Endothelial cell of umbilical vein (primary cell): ENCODE measurements at regions not wholly inside any gene's neighbourhood (a gene's known extent, or its start where the extent isn't known, plus 50 kb on each side); places are given as distances from the start of the nearest gene placed in this dataset.

ENCODE experiments used
- BruUV-seq: library from RNA; stranded (reverse); fragments of 400-500 nt; replicated peaks from 2 replicates; lab custom pipeline; 2021; lab: Mats Ljungman, UMichigan
- CTCF ChIA-PET: fragments of 300-600, 350-600 bp; sonication (Branson Sonifier 250); formaldehyde crosslinking; loops from one replicate; lab custom pipeline; 2021; ENCODE audit warnings: antibody characterized with exemption, inconsistent platforms; lab: Charles Lee
- POLR2A ChIA-PET: fragments of 300-600, 350-600 bp; sonication (Branson Sonifier 250); formaldehyde crosslinking; loops from one replicate; lab custom pipeline; 2021; ENCODE audit warnings: antibody characterized with exemption, inconsistent platforms; lab: Charles Lee
- DNase-seq: peaks from one replicate; pipeline ENCODE4 v3.0.0-alpha.2; 2011; ENCODE audit warnings: low read depth, low spot score
- FAIRE-seq: peaks from 2 replicates; lab custom pipeline; 2011; peaks lifted over from hg19 to GRCh38; lab: Jason Lieb, UNC
- H2AFZ ChIP-seq: 2 replicates; pipeline ENCODE4 v1.6.0; 2012; ENCODE audit warnings: low read depth, low read length, control low read depth, inconsistent platforms
- H3K27ac ChIP-seq: 2 replicates; pipeline ENCODE4 v1.5.1; 2011; ENCODE audit warnings: low read depth, mild to moderate bottlenecking, control low read depth, low read length, moderate library complexity; ENCODE audit not compliant: insufficient read depth
- H3K27me3 ChIP-seq, 2 experiments: 2 replicates each; pipeline versions ENCODE4 v1.6.0 to v1.6.1; 2011; ENCODE audit warnings: low read length in 2 of 2, mixed read lengths in 1 of 2; ENCODE audit not compliant: control insufficient read depth in 2 of 2, insufficient read depth in 2 of 2
- H3K36me3 ChIP-seq, 2 experiments: 2 replicates in 1 of 2; 3 replicates in 1 of 2; pipeline ENCODE4 v1.5.1; 2011; ENCODE audit warnings: low read length in 2 of 2, mild to moderate bottlenecking in 1 of 2, moderate library complexity in 1 of 2; ENCODE audit not compliant: control insufficient read depth in 2 of 2, insufficient read depth in 2 of 2; ENCODE audit errors: extremely low read depth in 1 of 2
- H3K4me1 ChIP-seq: 3 replicates; pipeline ENCODE4 v1.5.1; 2011; ENCODE audit warnings: mild to moderate bottlenecking, low read length; ENCODE audit not compliant: control insufficient read depth, insufficient read depth; ENCODE audit errors: extremely low read depth
- H3K4me2 ChIP-seq: 2 replicates; pipeline ENCODE4 v1.6.1; 2011; ENCODE audit warnings: low read length, control low read depth, mixed read lengths; ENCODE audit not compliant: insufficient read depth
- H3K4me3 ChIP-seq, 3 experiments: fragments of 200-600 bp in 1 of 3; sonication (generic), shearing (Covaris generic) in 1 of 3; replicated peaks in 1 of 3; 2 replicates each; pipeline ENCODE4 v1.5.1; 2011 to 2016; ENCODE audit warnings: control low read depth in 3 of 3, low read length in 3 of 3, mild to moderate bottlenecking in 2 of 3, inconsistent platforms in 1 of 3, low read depth in 1 of 3, moderate library complexity in 1 of 3; ENCODE audit not compliant: insufficient read depth in 1 of 3
- H3K79me2 ChIP-seq: 2 replicates; pipeline ENCODE4 v1.6.0; 2012; ENCODE audit warnings: low read length, inconsistent platforms; ENCODE audit not compliant: control insufficient read depth, insufficient read depth
- H3K9ac ChIP-seq: replicated peaks from 2 replicates; pipeline ENCODE3; 2011; ENCODE audit warnings: low read length, control low read depth; ENCODE audit not compliant: insufficient read depth; ENCODE audit errors: extremely low read depth
- H3K9me1 ChIP-seq: replicated peaks from 3 replicates; pipeline ENCODE4 v1.6.0; 2011; ENCODE audit warnings: mild to moderate bottlenecking, low read length; ENCODE audit not compliant: control insufficient read depth, insufficient read depth; ENCODE audit errors: extremely low read depth
- H3K9me3 ChIP-seq: replicated peaks from 2 replicates; pipeline ENCODE4 v1.5.1; 2012; ENCODE audit warnings: low read length, inconsistent platforms; ENCODE audit not compliant: control insufficient read depth, insufficient read depth
- H4K20me1 ChIP-seq: replicated peaks from 2 replicates; pipeline ENCODE3; 2011; ENCODE audit warnings: mild to moderate bottlenecking, low read length; ENCODE audit not compliant: control insufficient read depth, insufficient read depth; ENCODE audit errors: extremely low read depth
- CTCF ChIP-seq, 2 donors: IDR thresholded peaks; 1 replicate in 1 of 2; 2 replicates in 1 of 2; pipeline ENCODE4 v1.5.1; 2011; ENCODE audit warnings: low read length in 2 of 2, mild to moderate bottlenecking in 2 of 2, moderate library complexity in 2 of 2, control low read depth in 1 of 2, inconsistent platforms in 1 of 2, low read depth in 1 of 2; ENCODE audit not compliant: insufficient read depth in 1 of 2; ENCODE audit errors: extremely low read depth in 1 of 2
- EZH2 ChIP-seq: IDR thresholded peaks from 2 replicates; pipeline ENCODE4 v1.6.1; 2012; ENCODE audit warnings: borderline replicate concordance, low read depth, mild to moderate bottlenecking, moderate library complexity, low read length, inconsistent platforms; ENCODE audit not compliant: severe bottlenecking
- FOS ChIP-seq: IDR thresholded peaks from 2 replicates; pipeline ENCODE4 v1.6.1; 2011; ENCODE audit warnings: mild to moderate bottlenecking, low read length, moderate library complexity, borderline replicate concordance; ENCODE audit not compliant: insufficient read depth
- GATA2 ChIP-seq: IDR thresholded peaks from 2 replicates; pipeline ENCODE4 v1.7.0; 2011; ENCODE audit warnings: low read depth, mild to moderate bottlenecking, moderate library complexity, mixed read lengths, low read length; ENCODE audit not compliant: insufficient read length, insufficient read depth
- JUN ChIP-seq: IDR thresholded peaks from 2 replicates; pipeline ENCODE4 v1.6.1; 2011; ENCODE audit warnings: borderline replicate concordance, low read depth; ENCODE audit not compliant: insufficient read length, insufficient read depth
- MAX ChIP-seq: IDR thresholded peaks from 2 replicates; pipeline ENCODE4 v1.6.1; 2011; ENCODE audit not compliant: insufficient read depth, insufficient read length
- MYC ChIP-seq: IDR thresholded peaks from one replicate; pipeline ENCODE4 v1.6.1; 2011; ENCODE audit warnings: mild to moderate bottlenecking, low read depth, low read length
- POLR2A ChIP-seq: IDR thresholded peaks from 2 replicates; pipeline ENCODE4 v1.6.1; 2012; ENCODE audit warnings: low read depth, mild to moderate bottlenecking, control low read depth, low read length
- POLR2AphosphoS5 ChIP-seq: IDR thresholded peaks from 2 replicates; pipeline ENCODE4 v1.6.1; 2012; ENCODE audit warnings: low read depth, mild to moderate bottlenecking, control low read depth, low read length, moderate library complexity; ENCODE audit not compliant: insufficient read depth
- dilution Hi-C: fragments of 300-500 bp; cut with MboI; formaldehyde crosslinking; loops from one replicate; pipeline ENCODE4 v1.15.0; 2019; ENCODE audit warnings: low sequenced_read_pairs; ENCODE audit not compliant: extremely low pct_ligation_motif_present
- intact Hi-C: fragments of 100-400 bp; cut with micrococcal nuclease; formaldehyde crosslinking; loops from one replicate; pipeline ENCODE4 v1.10.0; 2022

- H3K36me3 ChIP-seq = no peaks in the 10 kb centered on the region
- FAIRE-seq = no peak
Measured at GRCh38 chr2:15867194-15868171, 72.9 kb upstream of the MYCN start.

More at GRCh38 chr2:15867194-15868171, 72.9 kb upstream of the MYCN start:
- no peak for TF ChIP-seq MAX
- no peak for TF ChIP-seq FOS
- no peak for TF ChIP-seq CTCF (IDR thresholded peaks at IDR 0.05; ENCODE audit: extremely low read depth in 1 of 2, insufficient read depth in 1 of 2, low read depth in 1 of 2, low read length in 2 of 2)
- TF ChIP-seq POLR2A = no peak
- TF ChIP-seq MYC = no peak
- no peak for TF ChIP-seq JUN
- TF ChIP-seq POLR2AphosphoS5 = no peak
- no peak for TF ChIP-seq GATA2
- no peak for TF ChIP-seq EZH2
- no peaks in the 10 kb centered on the region for H3K9me3 ChIP-seq
- H2AFZ ChIP-seq = no peak overlapping the region
- no peak overlapping the region for H3K4me2 ChIP-seq
- intact Hi-C loops = no loop called here
- no peak overlapping the region for H3K4me3 ChIP-seq
- ChIA-PET CTCF (no interaction called here), POLR2A (no interaction called here)
- H3K4me1 ChIP-seq = no peaks in the 10 kb centered on the region
- no peaks in the 10 kb centered on the region for H4K20me1 ChIP-seq
- H3K79me2 ChIP-seq = no peaks in the 10 kb centered on the region
- H3K27ac ChIP-seq = no peak overlapping the region
- no peaks in the 10 kb centered on the region for H3K27me3 ChIP-seq
- H3K9me1 ChIP-seq = no peaks in the 10 kb centered on the region
- no TSS peak for BruUV-seq
- H3K9ac ChIP-seq = no peak overlapping the region
- DNase-seq = no peak
- dilution Hi-C loops = no loop called here
